Mesendoderm (in vitro differentiated cells): ENCODE measurements at regions not wholly inside any gene's neighbourhood (a gene's known extent, or its start where the extent isn't known, plus 50 kb on each side); places are given as distances from the start of the nearest gene placed in this dataset.

Experiments
- DNase-seq: peaks from one replicate; pipeline ENCODE4 v3.0.0; 2013
- H2AK5ac ChIP-seq: 2 replicates; pipeline ENCODE4 v1.6.1; 2013; ENCODE audit warnings: low read length, inconsistent platforms
- H2BK120ac ChIP-seq: 2 replicates; pipeline ENCODE4 v1.6.1; 2013; ENCODE audit warnings: low read depth, mild to moderate bottlenecking, low read length, moderate library complexity, mixed read lengths
- H2BK15ac ChIP-seq: replicated peaks from 2 replicates; pipeline ENCODE4 v1.6.1; 2013; ENCODE audit warnings: low read depth, mild to moderate bottlenecking, moderate library complexity
- H2BK5ac ChIP-seq: 2 replicates; pipeline ENCODE4 v1.6.1; 2013; ENCODE audit warnings: low read length, inconsistent platforms
- H3K18ac ChIP-seq: 2 replicates; pipeline ENCODE4 v1.6.1; 2013; ENCODE audit warnings: mild to moderate bottlenecking, low read length, mixed read lengths
- H3K23ac ChIP-seq: one replicate; pipeline ENCODE4 v1.6.1; 2013; ENCODE audit warnings: low read length
- H3K27ac ChIP-seq: 2 replicates; pipeline ENCODE4 v1.5.1; 2013; ENCODE audit warnings: low read depth, mild to moderate bottlenecking, inconsistent platforms, low read length, moderate library complexity
- H3K27me3 ChIP-seq: 2 replicates; pipeline ENCODE4 v1.6.1; 2013; ENCODE audit warnings: low read length, control low read depth, mild to moderate bottlenecking, inconsistent platforms; ENCODE audit not compliant: insufficient read depth, poor library complexity
- H3K36me3 ChIP-seq: 2 replicates; pipeline ENCODE4 v1.6.1; 2013; ENCODE audit warnings: low read length, inconsistent platforms; ENCODE audit not compliant: control insufficient read depth, insufficient read depth
- H3K4ac ChIP-seq: one replicate; pipeline ENCODE4 v1.6.1; 2013; ENCODE audit warnings: low read depth, mild to moderate bottlenecking, low read length, moderate library complexity
- H3K4me1 ChIP-seq: 2 replicates; pipeline ENCODE4 v1.6.1; 2013; ENCODE audit warnings: low read depth, low read length, inconsistent platforms; ENCODE audit not compliant: control insufficient read depth
- H3K4me2 ChIP-seq: 2 replicates; pipeline ENCODE4 v1.6.1; 2013; ENCODE audit warnings: low read length
- H3K4me3 ChIP-seq: 2 replicates; pipeline ENCODE4 v1.5.1; 2013; ENCODE audit warnings: mild to moderate bottlenecking, low read length
- H3K56ac ChIP-seq: one replicate; pipeline ENCODE4 v1.6.1; 2013; ENCODE audit warnings: low read length
- H3K79me1 ChIP-seq: 2 replicates; pipeline ENCODE4 v1.6.1; 2013; ENCODE audit warnings: low read length, inconsistent platforms
- H3K79me2 ChIP-seq: 2 replicates; pipeline ENCODE4 v1.6.1; 2013; ENCODE audit warnings: mild to moderate bottlenecking, low read length; ENCODE audit not compliant: control insufficient read depth, insufficient read depth
- H3K9ac ChIP-seq: 2 replicates; pipeline ENCODE4 v1.6.1; 2013; ENCODE audit warnings: low read length, inconsistent platforms
- H4K5ac ChIP-seq: one replicate; pipeline ENCODE4 v1.6.1; 2013; ENCODE audit warnings: low read length
- H4K8ac ChIP-seq: one replicate; pipeline ENCODE4 v1.6.1; 2013; ENCODE audit warnings: low read depth, mild to moderate bottlenecking, control low read depth, low read length, moderate library complexity
- WGBS: extraction: QIAGEN DNeasy Blood & Tissue Kit; methylation state at CpG from one replicate; pipeline ENCODE4 v1.1.7; 2013; ENCODE audit warnings: low lambda C conversion rate, missing lambda C conversion rate; ENCODE audit not compliant: insufficient coverage; ENCODE audit errors: extremely low coverage; 5-methylcytosine and 5-hydroxymethylcytosine counted together

DNA sequence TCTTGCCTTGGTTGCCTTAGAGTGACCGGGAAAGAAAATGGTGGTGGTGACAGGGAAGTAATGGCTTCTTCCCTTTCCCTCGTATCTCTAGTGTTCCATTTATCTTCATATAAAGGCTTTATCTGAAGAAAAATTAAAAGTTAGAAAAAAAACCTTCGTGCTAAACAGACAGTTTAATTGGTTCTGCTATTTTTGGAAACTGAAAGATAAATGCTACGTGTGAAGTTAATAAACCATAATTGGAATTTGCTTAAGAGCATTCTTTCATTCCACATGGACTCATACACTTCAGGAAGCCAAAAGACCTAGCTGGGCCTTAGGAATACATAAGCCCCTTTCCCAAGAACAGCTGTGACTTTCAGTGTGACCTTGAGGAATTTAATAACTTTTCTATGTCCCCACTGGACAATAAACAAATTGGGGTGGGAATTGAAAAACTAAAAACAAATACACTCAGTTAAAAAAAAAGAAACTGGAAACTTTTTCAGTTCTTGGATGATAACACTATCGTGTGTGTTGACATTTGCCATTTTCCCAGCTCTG, 818.8 kb upstream of the WWC1 start:
- H2BK15ac ChIP-seq, result no peak overlapping the region
- no peak overlapping the region for H3K27ac ChIP-seq
- no CpG with 5 or more reads among the region's 5 CpGs for WGBS
- H3K9ac ChIP-seq, result no peak overlapping the region
- H3K23ac ChIP-seq, result no peak overlapping the region
- H3K79me1 ChIP-seq, result no peaks in the 10 kb centered on the region
- no peaks in the 10 kb centered on the region for H3K79me2 ChIP-seq
- H3K4me1 ChIP-seq, result no peaks in the 10 kb centered on the region
- H3K56ac ChIP-seq, result no peak overlapping the region
- no peak overlapping the region for H2BK120ac ChIP-seq
- no peak overlapping the region for H3K4ac ChIP-seq
- H4K8ac ChIP-seq, result no peak overlapping the region
- H3K4me2 ChIP-seq, result no peak overlapping the region
- no peaks in the 10 kb centered on the region for H3K27me3 ChIP-seq
- no peak overlapping the region for H3K4me3 ChIP-seq
- H4K5ac ChIP-seq, result no peak overlapping the region
- H3K36me3 ChIP-seq, result no peaks in the 10 kb centered on the region
- H3K18ac ChIP-seq, result no peak overlapping the region
- H2AK5ac ChIP-seq, result no peak overlapping the region
- H2BK5ac ChIP-seq, result no peak overlapping the region
- DNase-seq, result no peak

DNA sequence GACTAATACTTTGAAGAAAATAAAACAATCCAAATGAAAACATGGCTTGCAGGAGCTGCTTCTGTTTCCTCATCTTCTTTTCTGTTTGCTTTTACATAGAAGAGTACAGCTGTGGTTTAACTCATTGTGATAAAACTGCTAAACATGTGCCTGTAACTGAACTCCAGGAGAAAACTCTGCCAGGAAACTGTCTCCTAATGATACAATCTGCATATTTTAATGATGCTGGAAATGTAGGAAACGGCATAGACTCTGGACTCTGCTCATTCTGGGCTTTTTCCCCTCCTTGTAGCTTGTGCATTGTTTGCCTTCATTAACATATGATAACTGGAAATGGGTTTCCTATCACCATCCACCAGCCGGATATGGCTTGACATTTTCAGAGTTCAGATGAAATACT, 813.3 kb upstream of the WWC1 start:
- WGBS, result no CpG with 5 or more reads among the region's 2 CpGs
- Histone ChIP-seq H3K9ac (no peak overlapping the region), H4K5ac (no peak overlapping the region), H3K56ac (no peak overlapping the region), H3K79me1 (no peaks in the 10 kb centered on the region), H4K8ac (no peak overlapping the region), H2BK120ac (no peak overlapping the region), H3K23ac (no peak overlapping the region), H3K4me3 (no peak overlapping the region), H3K4me2 (no peak overlapping the region), H3K18ac (no peak overlapping the region), H3K27ac (no peak overlapping the region), H3K36me3 (no peaks in the 10 kb centered on the region), H3K4me1 (no peaks in the 10 kb centered on the region), H2BK5ac (no peak overlapping the region), H3K79me2 (no peaks in the 10 kb centered on the region), H2BK15ac (no peak overlapping the region), H2AK5ac (no peak overlapping the region), H3K27me3 (no peaks in the 10 kb centered on the region), H3K4ac (no peak overlapping the region)
- DNase-seq, result no peak

DNA sequence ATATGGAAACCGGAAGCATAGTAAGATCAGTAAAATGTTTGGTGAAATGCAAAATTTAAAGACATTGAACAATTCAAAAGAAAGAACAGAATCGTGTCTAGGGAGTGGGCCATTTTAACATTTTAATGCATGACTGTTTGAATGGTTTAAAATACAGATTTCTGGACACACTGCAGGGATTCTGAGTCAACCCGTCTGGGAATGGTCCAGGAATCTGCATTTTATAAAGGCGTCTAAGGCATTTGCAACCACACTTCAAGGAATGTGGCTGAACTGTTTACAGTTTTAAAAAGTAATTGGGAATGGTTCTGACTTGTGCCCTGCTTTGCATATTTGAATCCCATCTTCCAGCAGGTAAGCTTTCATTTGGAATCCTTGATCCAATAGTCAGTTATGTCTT, 811.7 kb upstream of the WWC1 start:
- Histone ChIP-seq H3K79me1 (no peaks in the 10 kb centered on the region), H3K23ac (no peak overlapping the region), H3K27me3 (no peaks in the 10 kb centered on the region), H3K4me2 (no peak overlapping the region), H3K9ac (no peak overlapping the region), H2AK5ac (no peak overlapping the region), H3K4me3 (no peak overlapping the region), H2BK5ac (no peak overlapping the region), H3K27ac (no peak overlapping the region), H4K5ac (no peak overlapping the region), H2BK120ac (no peak overlapping the region), H3K56ac (no peak overlapping the region), H3K79me2 (no peaks in the 10 kb centered on the region), H3K4ac (no peak overlapping the region), H2BK15ac (no peak overlapping the region), H4K8ac (no peak overlapping the region), H3K18ac (no peak overlapping the region), H3K4me1 (no peaks in the 10 kb centered on the region), H3K36me3 (no peaks in the 10 kb centered on the region)
- no peak for DNase-seq
- WGBS, result no CpG with 5 or more reads among the region's 4 CpGs

DNA sequence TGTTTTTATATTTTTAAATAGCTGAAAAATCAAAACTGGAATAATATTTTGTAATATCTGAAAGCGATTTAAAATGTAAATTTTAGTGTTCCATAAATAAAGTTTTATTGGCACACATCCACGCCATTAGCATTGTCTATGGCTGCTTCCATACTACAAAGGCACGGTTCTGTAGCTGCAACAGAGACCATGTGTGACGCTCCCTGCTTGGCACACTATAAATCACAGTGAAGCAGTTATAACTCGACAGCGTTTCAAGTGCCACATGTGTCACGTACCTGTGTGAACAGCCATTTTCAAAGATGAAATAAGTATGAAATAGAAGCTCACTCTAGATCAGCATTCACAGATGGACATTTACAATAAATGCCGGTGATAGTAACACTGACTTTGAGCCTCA, 810.1 kb upstream of the WWC1 start:
- Histone ChIP-seq H3K79me2 (no peaks in the 10 kb centered on the region), H3K56ac (no peak overlapping the region), H4K5ac (no peak overlapping the region), H3K18ac (no peak overlapping the region), H3K4me3 (no peak overlapping the region), H4K8ac (no peak overlapping the region), H3K27me3 (no peaks in the 10 kb centered on the region), H3K4ac (no peak overlapping the region), H3K36me3 (no peaks in the 10 kb centered on the region), H3K4me1 (no peaks in the 10 kb centered on the region), H3K23ac (no peak overlapping the region), H3K9ac (no peak overlapping the region), H3K27ac (no peak overlapping the region), H2BK15ac (no peak overlapping the region), H2BK5ac (no peak overlapping the region), H3K4me2 (no peak overlapping the region), H2BK120ac (no peak overlapping the region), H3K79me1 (no peaks in the 10 kb centered on the region), H2AK5ac (no peak overlapping the region)
- WGBS, result no CpG with 5 or more reads among the region's 8 CpGs
- DNase-seq, result no peak

DNA sequence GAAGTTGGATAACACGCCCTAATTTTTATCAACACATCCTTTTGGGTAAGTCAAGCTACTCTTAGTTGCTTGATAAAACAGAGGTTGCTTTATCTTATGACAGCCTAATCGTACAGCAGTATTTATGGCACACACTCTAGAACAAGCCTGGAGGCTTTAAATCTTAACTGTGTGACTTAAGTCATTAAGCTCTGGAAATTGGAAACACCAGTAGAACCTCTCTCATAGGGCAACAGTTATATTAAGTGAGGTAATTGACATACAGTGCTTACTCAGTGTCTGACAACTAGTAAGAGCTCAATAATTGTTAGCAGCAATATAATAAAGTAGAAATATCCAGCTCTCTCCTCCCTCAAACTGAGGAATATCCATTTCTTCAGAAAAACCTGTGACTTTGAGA, 808.9 kb upstream of the WWC1 start:
- Histone ChIP-seq H3K27me3 (no peaks in the 10 kb centered on the region), H2BK5ac (no peak overlapping the region), H3K56ac (no peak overlapping the region), H3K4ac (no peak overlapping the region), H2BK15ac (no peak overlapping the region), H3K36me3 (no peaks in the 10 kb centered on the region), H3K9ac (no peak overlapping the region), H2BK120ac (no peak overlapping the region), H3K27ac (no peak overlapping the region), H3K79me1 (no peaks in the 10 kb centered on the region), H3K4me3 (no peak overlapping the region), H4K5ac (no peak overlapping the region), H3K4me2 (no peak overlapping the region), H3K23ac (no peak overlapping the region), H3K79me2 (no peaks in the 10 kb centered on the region), H4K8ac (no peak overlapping the region), H3K4me1 (no peaks in the 10 kb centered on the region), H2AK5ac (no peak overlapping the region), H3K18ac (no peak overlapping the region)
- DNase-seq, result no peak
- WGBS, result no CpG with 5 or more reads among the region's 2 CpGs

DNA sequence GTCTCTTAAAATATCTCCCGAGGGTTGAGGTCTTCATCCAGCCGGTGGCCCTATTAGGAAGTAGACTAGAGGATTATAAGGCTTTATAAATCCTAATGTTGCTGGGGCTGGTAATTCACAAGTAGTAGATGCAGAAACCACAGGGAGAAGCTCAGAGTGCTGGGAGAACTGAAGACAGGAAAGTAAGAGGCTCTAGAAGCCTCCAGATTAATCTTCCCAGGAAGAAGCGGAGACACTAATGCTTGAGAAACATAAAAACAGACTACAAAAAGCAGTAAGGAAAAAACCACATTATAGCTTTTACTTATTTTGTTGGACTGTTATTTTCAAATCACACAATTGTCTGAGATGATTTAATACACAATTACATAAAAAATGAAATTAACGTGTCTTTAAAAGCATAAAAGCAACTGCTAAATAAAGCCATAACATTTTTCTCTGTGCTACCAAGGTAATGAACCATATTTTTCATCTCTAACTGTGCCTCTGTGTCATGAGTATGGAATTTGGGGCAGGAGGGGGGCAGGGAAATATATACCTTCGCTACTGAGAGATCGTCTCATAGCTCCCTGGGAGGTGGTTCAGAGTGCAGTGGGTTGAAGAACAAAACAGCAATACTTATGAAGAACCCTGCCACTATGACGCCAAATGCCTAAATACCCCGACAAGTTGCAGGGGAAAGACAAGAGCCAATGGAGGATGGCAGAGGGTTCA, 806.2 kb upstream of the WWC1 start:
- Histone ChIP-seq H3K36me3 (no peaks in the 10 kb centered on the region), H3K4me2 (no peak overlapping the region), H3K56ac (no peak overlapping the region), H3K9ac (no peak overlapping the region), H3K18ac (no peak overlapping the region), H4K5ac (no peak overlapping the region), H3K23ac (no peak overlapping the region), H3K79me2 (no peaks in the 10 kb centered on the region), H3K27ac (no peak overlapping the region), H3K4me3 (no peak overlapping the region), H2BK5ac (no peak overlapping the region), H3K27me3 (no peaks in the 10 kb centered on the region), H2BK120ac (no peak overlapping the region), H4K8ac (no peak overlapping the region), H3K79me1 (no peaks in the 10 kb centered on the region), H3K4ac (no peak overlapping the region), H2BK15ac (no peak overlapping the region), H2AK5ac (no peak overlapping the region), H3K4me1 (no peaks in the 10 kb centered on the region)
- DNase-seq, result no peak
- no CpG with 5 or more reads among the region's 8 CpGs for WGBS
